WTC11 (cell line): ENCODE measurements at regions not wholly inside any gene's neighbourhood (a gene's known extent, or its start where the extent isn't known, plus 50 kb on each side); places are given as distances from the start of the nearest gene placed in this dataset.

Source experiments
- ATAC-seq: fragments of 200-7000 bp; cut with Tn5 transposase; 2 replicates; pipeline ENCODE4 v1.10.0; 2021; ENCODE audit warnings: mild to moderate bottlenecking, moderate library complexity
- CTCF ChIA-PET: fragments of 300-600 bp; sonication (Branson Sonifier 250); formaldehyde crosslinking; loops from one replicate; lab custom pipeline; 2021; ENCODE audit warnings: antibody characterized with exemption; lab: Charles Lee
- POLR2A ChIA-PET: fragments of 350-600 bp; sonication (Branson Sonifier 250); formaldehyde crosslinking; loops from one replicate; lab custom pipeline; 2021; ENCODE audit warnings: antibody characterized with exemption; lab: Charles Lee
- DNase-seq: peaks from one replicate; pipeline ENCODE4 v3.0.0; 2021; ENCODE audit warnings: low spot score
- H3K27ac Mint-ChIP-seq: 2 replicates; pipeline ENCODE4 v1.8.0; 2021; ENCODE audit warnings: mixed read lengths
- H3K27me3 Mint-ChIP-seq: 2 replicates; pipeline ENCODE4 v1.8.0; 2021; ENCODE audit warnings: low read depth, mild to moderate bottlenecking, moderate library complexity, mixed read lengths
- H3K36me3 Mint-ChIP-seq: 2 replicates; pipeline ENCODE4 v1.8.0; 2021; ENCODE audit warnings: mixed read lengths
- H3K4me1 Mint-ChIP-seq: 2 replicates; pipeline ENCODE4 v1.8.0; 2022; ENCODE audit warnings: mixed read lengths
- H3K4me3 Mint-ChIP-seq: 2 replicates; pipeline ENCODE4 v1.8.0; 2021; ENCODE audit warnings: mild to moderate bottlenecking, moderate library complexity, mixed read lengths
- H3K9me3 Mint-ChIP-seq: 2 replicates; pipeline ENCODE4 v1.8.0; 2021; ENCODE audit warnings: mixed read lengths
- GTF2I ChIP-seq: fragments of 250-450 bp; sonication (Bioruptor Pico); conservative IDR thresholded peaks from 2 replicates; pipeline ENCODE4 v1.4.0; 2021; ENCODE audit warnings: mild to moderate bottlenecking
- HMGA2 ChIP-seq: fragments of 250-450 bp; sonication (Bioruptor Pico); IDR thresholded peaks from 2 replicates; pipeline ENCODE4 v1.4.0; 2021; ENCODE audit warnings: mild to moderate bottlenecking, moderate library complexity
- JAZF1 ChIP-seq: fragments of 250-450 bp; sonication (Bioruptor Pico); IDR thresholded peaks from 2 replicates; pipeline ENCODE4 v1.9.0; 2021; ENCODE audit warnings: moderate library complexity, mild to moderate bottlenecking, inconsistent platforms
- MXD4 ChIP-seq: fragments of 250-450 bp; sonication (Bioruptor Pico); IDR thresholded peaks from 2 replicates; pipeline ENCODE4 v1.8.0; 2021; ENCODE audit warnings: mild to moderate bottlenecking, moderate library complexity, borderline replicate concordance
- NFATC4 ChIP-seq: fragments of 250-450 bp; sonication (Bioruptor Pico); IDR thresholded peaks from 2 replicates; pipeline ENCODE4 v1.9.0; 2021; ENCODE audit warnings: mild to moderate bottlenecking
- NFE2L1 ChIP-seq: sonication (generic); formaldehyde crosslinking; IDR thresholded peaks from 2 replicates; pipeline ENCODE4 v1.8.1; 2023; ENCODE audit warnings: missing genetic modification reagents
- NFYB ChIP-seq: sonication (generic); formaldehyde crosslinking; conservative IDR thresholded peaks from 2 replicates; pipeline ENCODE4 v1.8.0; 2022; ENCODE audit warnings: low read depth, missing genetic modification reagents
- SMAD4 ChIP-seq: sonication (generic); formaldehyde crosslinking; IDR thresholded peaks from 2 replicates; pipeline ENCODE4 v1.8.0; 2022; ENCODE audit warnings: mild to moderate bottlenecking, missing genetic modification reagents
- SOX15 ChIP-seq: fragments of 250-450 bp; sonication (Bioruptor Pico); IDR thresholded peaks from 2 replicates; pipeline ENCODE4 v1.9.0; 2021; ENCODE audit warnings: mild to moderate bottlenecking
- TCF7 ChIP-seq: sonication (generic); formaldehyde crosslinking; IDR thresholded peaks from 2 replicates; pipeline ENCODE4 v1.8.0; 2022; ENCODE audit warnings: mild to moderate bottlenecking, low read depth, missing genetic modification reagents, moderate library complexity
- ZNF232 ChIP-seq: sonication (generic); formaldehyde crosslinking; IDR thresholded peaks from 2 replicates; pipeline ENCODE4 v1.8.0; 2022; ENCODE audit warnings: mild to moderate bottlenecking, missing genetic modification reagents
- ZNF263 ChIP-seq: sonication (generic); formaldehyde crosslinking; IDR thresholded peaks from 2 replicates; pipeline ENCODE4 v1.8.1; 2022; ENCODE audit warnings: low read depth, mild to moderate bottlenecking, moderate library complexity, missing genetic modification reagents
- ZNF671 ChIP-seq: fragments of 250-450 bp; sonication (Bioruptor Pico); IDR thresholded peaks from 2 replicates; pipeline ENCODE4 v1.8.0; 2021; ENCODE audit warnings: mild to moderate bottlenecking
- TF ChIP-seq, protein P1 (sequence below): fragments of 250-450 bp; sonication (Bioruptor Pico); IDR thresholded peaks from 2 replicates; pipeline ENCODE4 v1.9.0; 2021; ENCODE audit warnings: mild to moderate bottlenecking, borderline replicate concordance
- TF ChIP-seq, protein P2 (sequence below): sonication (generic); formaldehyde crosslinking; IDR thresholded peaks from 2 replicates; pipeline ENCODE4 v1.8.1; 2023; ENCODE audit warnings: mild to moderate bottlenecking, missing genetic modification reagents
- TF ChIP-seq, protein P3 (sequence below): sonication (generic); formaldehyde crosslinking; IDR thresholded peaks from 2 replicates; pipeline ENCODE4 v1.8.1; 2022; ENCODE audit warnings: missing genetic modification reagents, borderline replicate concordance
- TF ChIP-seq, protein P4 (sequence below): sonication (generic); formaldehyde crosslinking; conservative IDR thresholded peaks from 2 replicates; pipeline ENCODE4 v1.8.1; 2022; ENCODE audit warnings: mild to moderate bottlenecking, missing genetic modification reagents
- TF ChIP-seq, protein P5 (sequence below): sonication (generic); formaldehyde crosslinking; IDR thresholded peaks from 2 replicates; pipeline ENCODE4 v1.8.1; 2023; ENCODE audit warnings: mild to moderate bottlenecking, missing genetic modification reagents

DNA sequence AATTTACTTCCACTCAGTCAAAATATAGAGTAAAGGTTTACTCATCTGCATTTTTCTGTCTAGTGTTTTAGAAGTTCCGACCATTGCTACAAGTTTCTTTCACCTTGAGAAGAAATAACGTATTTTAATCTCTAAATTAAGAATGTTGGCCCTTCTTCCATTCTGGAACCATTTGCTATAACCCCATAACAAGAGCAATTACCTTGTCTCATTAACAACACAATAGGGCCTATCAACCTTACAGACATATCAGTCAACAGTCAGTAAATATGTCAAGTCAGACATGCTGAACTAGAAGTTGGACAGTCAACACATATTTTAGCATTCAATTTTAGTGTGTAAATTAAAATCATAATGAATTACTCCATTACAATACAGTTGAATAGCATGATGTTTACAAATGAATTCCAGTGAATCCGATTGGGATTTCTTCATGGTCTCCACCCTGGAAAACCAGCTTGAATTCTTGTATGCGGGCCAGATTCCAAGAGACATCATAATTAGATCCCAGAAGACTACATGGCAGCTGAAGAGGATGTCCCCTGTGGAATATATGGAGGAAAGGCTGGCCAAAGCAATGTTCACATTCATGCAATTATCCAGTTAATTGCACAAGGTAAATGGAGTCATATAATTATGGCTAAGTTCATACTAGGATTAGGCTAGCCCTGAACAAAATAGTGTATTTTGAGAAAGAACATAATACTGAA, 196.2 kb upstream of the TARS1 start (continued):
- TF ChIP-seq, protein P1, sequence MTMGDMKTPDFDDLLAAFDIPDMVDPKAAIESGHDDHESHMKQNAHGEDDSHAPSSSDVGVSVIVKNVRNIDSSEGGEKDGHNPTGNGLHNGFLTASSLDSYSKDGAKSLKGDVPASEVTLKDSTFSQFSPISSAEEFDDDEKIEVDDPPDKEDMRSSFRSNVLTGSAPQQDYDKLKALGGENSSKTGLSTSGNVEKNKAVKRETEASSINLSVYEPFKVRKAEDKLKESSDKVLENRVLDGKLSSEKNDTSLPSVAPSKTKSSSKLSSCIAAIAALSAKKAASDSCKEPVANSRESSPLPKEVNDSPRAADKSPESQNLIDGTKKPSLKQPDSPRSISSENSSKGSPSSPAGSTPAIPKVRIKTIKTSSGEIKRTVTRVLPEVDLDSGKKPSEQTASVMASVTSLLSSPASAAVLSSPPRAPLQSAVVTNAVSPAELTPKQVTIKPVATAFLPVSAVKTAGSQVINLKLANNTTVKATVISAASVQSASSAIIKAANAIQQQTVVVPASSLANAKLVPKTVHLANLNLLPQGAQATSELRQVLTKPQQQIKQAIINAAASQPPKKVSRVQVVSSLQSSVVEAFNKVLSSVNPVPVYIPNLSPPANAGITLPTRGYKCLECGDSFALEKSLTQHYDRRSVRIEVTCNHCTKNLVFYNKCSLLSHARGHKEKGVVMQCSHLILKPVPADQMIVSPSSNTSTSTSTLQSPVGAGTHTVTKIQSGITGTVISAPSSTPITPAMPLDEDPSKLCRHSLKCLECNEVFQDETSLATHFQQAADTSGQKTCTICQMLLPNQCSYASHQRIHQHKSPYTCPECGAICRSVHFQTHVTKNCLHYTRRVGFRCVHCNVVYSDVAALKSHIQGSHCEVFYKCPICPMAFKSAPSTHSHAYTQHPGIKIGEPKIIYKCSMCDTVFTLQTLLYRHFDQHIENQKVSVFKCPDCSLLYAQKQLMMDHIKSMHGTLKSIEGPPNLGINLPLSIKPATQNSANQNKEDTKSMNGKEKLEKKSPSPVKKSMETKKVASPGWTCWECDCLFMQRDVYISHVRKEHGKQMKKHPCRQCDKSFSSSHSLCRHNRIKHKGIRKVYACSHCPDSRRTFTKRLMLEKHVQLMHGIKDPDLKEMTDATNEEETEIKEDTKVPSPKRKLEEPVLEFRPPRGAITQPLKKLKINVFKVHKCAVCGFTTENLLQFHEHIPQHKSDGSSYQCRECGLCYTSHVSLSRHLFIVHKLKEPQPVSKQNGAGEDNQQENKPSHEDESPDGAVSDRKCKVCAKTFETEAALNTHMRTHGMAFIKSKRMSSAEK (CRISPR knock-in tag), result no peak
- TF ChIP-seq, protein P2, sequence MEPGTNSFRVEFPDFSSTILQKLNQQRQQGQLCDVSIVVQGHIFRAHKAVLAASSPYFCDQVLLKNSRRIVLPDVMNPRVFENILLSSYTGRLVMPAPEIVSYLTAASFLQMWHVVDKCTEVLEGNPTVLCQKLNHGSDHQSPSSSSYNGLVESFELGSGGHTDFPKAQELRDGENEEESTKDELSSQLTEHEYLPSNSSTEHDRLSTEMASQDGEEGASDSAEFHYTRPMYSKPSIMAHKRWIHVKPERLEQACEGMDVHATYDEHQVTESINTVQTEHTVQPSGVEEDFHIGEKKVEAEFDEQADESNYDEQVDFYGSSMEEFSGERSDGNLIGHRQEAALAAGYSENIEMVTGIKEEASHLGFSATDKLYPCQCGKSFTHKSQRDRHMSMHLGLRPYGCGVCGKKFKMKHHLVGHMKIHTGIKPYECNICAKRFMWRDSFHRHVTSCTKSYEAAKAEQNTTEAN (CRISPR knock-in tag), result no peak
- TF ChIP-seq NFE2L1 (CRISPR knock-in tag), result no peak
- TF ChIP-seq ZNF263 (CRISPR knock-in tag), result no peak
- TF ChIP-seq ZNF671 (CRISPR knock-in tag), result no peak
- TF ChIP-seq MXD4 (CRISPR knock-in tag), result no peak
- no peak for TF ChIP-seq GTF2I
- TF ChIP-seq, protein P3, sequence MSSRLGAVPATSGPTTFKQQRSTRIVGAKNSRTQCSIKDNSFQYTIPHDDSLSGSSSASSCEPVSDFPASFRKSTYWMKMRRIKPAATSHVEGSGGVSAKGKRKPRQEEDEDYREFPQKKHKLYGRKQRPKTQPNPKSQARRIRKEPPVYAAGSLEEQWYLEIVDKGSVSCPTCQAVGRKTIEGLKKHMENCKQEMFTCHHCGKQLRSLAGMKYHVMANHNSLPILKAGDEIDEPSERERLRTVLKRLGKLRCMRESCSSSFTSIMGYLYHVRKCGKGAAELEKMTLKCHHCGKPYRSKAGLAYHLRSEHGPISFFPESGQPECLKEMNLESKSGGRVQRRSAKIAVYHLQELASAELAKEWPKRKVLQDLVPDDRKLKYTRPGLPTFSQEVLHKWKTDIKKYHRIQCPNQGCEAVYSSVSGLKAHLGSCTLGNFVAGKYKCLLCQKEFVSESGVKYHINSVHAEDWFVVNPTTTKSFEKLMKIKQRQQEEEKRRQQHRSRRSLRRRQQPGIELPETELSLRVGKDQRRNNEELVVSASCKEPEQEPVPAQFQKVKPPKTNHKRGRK (CRISPR knock-in tag), result no peak
- TF ChIP-seq, protein P4, sequence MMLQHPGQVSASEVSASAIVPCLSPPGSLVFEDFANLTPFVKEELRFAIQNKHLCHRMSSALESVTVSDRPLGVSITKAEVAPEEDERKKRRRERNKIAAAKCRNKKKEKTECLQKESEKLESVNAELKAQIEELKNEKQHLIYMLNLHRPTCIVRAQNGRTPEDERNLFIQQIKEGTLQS (CRISPR knock-in tag), result no peak
- TF ChIP-seq ZNF232 (CRISPR knock-in tag), result no peak
- TF ChIP-seq, protein P5, sequence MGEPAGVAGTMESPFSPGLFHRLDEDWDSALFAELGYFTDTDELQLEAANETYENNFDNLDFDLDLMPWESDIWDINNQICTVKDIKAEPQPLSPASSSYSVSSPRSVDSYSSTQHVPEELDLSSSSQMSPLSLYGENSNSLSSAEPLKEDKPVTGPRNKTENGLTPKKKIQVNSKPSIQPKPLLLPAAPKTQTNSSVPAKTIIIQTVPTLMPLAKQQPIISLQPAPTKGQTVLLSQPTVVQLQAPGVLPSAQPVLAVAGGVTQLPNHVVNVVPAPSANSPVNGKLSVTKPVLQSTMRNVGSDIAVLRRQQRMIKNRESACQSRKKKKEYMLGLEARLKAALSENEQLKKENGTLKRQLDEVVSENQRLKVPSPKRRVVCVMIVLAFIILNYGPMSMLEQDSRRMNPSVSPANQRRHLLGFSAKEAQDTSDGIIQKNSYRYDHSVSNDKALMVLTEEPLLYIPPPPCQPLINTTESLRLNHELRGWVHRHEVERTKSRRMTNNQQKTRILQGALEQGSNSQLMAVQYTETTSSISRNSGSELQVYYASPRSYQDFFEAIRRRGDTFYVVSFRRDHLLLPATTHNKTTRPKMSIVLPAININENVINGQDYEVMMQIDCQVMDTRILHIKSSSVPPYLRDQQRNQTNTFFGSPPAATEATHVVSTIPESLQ, result no peak
- no peak for TF ChIP-seq NFATC4 (CRISPR knock-in tag)
- TF ChIP-seq SOX15, result no peak

DNA sequence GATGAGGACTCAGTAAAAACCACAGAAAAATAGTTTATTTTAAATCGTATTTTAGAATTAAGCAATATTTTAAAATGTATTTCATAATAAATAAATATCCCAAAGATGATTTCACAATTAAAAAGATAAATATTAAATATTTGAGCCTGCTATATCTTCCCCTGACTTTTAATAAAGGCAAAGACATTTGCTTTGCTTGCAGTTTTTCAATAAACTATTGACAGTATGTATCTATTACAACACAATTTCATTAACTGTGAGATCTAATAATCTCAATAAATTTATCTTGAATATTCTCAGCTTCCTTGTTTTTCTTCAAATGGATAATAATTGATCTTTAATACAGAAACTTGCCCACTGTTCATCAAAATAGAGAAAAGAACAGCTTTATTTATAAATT, 186.2 kb upstream of the TARS1 start:
- DNase-seq, result no peak
- Mint-ChIP-seq H3K4me1 (no peaks in the 10 kb centered on the region), H3K27me3 (no peaks in the 10 kb centered on the region), H3K27ac (no peak overlapping the region), H3K4me3 (no peak overlapping the region), H3K9me3 (no peaks in the 10 kb centered on the region), H3K36me3 (no peaks in the 10 kb centered on the region)
- no peak for TF ChIP-seq JAZF1
- TF ChIP-seq NFYB (CRISPR knock-in tag), result no peak
- TF ChIP-seq MXD4 (CRISPR knock-in tag), result no peak
- TF ChIP-seq SMAD4 (CRISPR knock-in tag), result no peak
- no peak for TF ChIP-seq ZNF232 (CRISPR knock-in tag)
- TF ChIP-seq TCF7 (CRISPR knock-in tag), result no peak
- no peak for TF ChIP-seq HMGA2 (CRISPR knock-in tag)
- no peak for TF ChIP-seq ZNF671 (CRISPR knock-in tag)
- ATAC-seq, result no peak
- ChIA-PET CTCF (interaction anchor here (1.5 kb wide), 1 partner anchor 125 kb away, joined by 5 read pairs; no protein-coding TSS in a partner anchor), POLR2A (no interaction called here)
